Lung (tissue), 11 donors: ENCODE measurements at regions not wholly inside any gene's neighbourhood (a gene's known extent, or its start where the extent isn't known, plus 50 kb on each side); places are given as distances from the start of the nearest gene placed in this dataset.

ENCODE experiments used
- ATAC-seq: fragments of 200-7000 bp; cut with Tn5 transposase; one replicate; pipeline ENCODE4 v1.9.1; 2020; ENCODE audit warnings: moderate number of reproducible peaks; ENCODE audit not compliant: insufficient read depth, low FRiP score
- DNase-seq, 3 donors: peaks; one replicate each; pipeline ENCODE4 v3.0.0-alpha.2; 2013 to 2017
- H3K27ac ChIP-seq, 2 donors: one replicate each; pipeline ENCODE4 v1.5.1; 2013; ENCODE audit warnings: mild to moderate bottlenecking in 2 of 2, moderate library complexity in 2 of 2, control low read depth in 1 of 2, inconsistent platforms in 1 of 2, low read depth in 1 of 2, low read length in 1 of 2
- H3K27me3 ChIP-seq, 3 donors: one replicate each; pipeline ENCODE4 v1.5.1; 2013; ENCODE audit warnings: low read length in 2 of 3; ENCODE audit not compliant: control insufficient read depth in 3 of 3, insufficient read depth in 3 of 3
- H3K36me3 ChIP-seq, 4 donors: one replicate each; pipeline ENCODE4 v1.5.1; 2013; ENCODE audit warnings: low read length in 4 of 4, mild to moderate bottlenecking in 1 of 4, moderate library complexity in 1 of 4; ENCODE audit not compliant: control insufficient read depth in 4 of 4, insufficient read depth in 4 of 4
- H3K4me1 ChIP-seq, 5 donors: one replicate each; pipeline ENCODE4 v1.5.1; 2013; ENCODE audit warnings: low read length in 5 of 5, mild to moderate bottlenecking in 2 of 5, moderate library complexity in 1 of 5; ENCODE audit not compliant: control insufficient read depth in 5 of 5, insufficient read depth in 5 of 5
- H3K4me3 ChIP-seq: one replicate; pipeline ENCODE4 v1.5.1; 2013; ENCODE audit warnings: mild to moderate bottlenecking, control low read depth, moderate library complexity
- H3K9ac ChIP-seq, 2 donors: one replicate each; pipeline ENCODE4 v1.5.1; 2013; ENCODE audit warnings: low read length in 2 of 2, control low read depth in 1 of 2; ENCODE audit not compliant: insufficient read depth in 1 of 2
- H3K9me3 ChIP-seq, 4 donors: one replicate each; pipeline ENCODE4 v1.5.1; 2013; ENCODE audit warnings: low read length in 3 of 4, mild to moderate bottlenecking in 1 of 4, moderate library complexity in 1 of 4; ENCODE audit not compliant: control insufficient read depth in 4 of 4, insufficient read depth in 3 of 4
- CTCF ChIP-seq: IDR thresholded peaks from 2 replicates; pipeline ENCODE4 v1.5.1; 2012; ENCODE audit warnings: mild to moderate bottlenecking; ENCODE audit errors: control extremely low read depth, extremely low read depth
- WGBS, 2 donors: extraction: QIAGEN DNeasy Blood & Tissue Kit; methylation state at CpG; one replicate each; pipeline ENCODE4 v1.1.7; 2013; 5-methylcytosine and 5-hydroxymethylcytosine counted together
- donor health status: control.
- donor health status: control.
- donor health status: Bipolar disorder and iron deficiency.
- donor health status: healthy.
- donor health status: DM: yes; HTN: yes; CAD: no.

GRCh38 chr16:82345318-82345717, 175.3 kb upstream of the MPHOSPH6 start:
- Histone ChIP-seq H3K27ac (no peak overlapping the region), H3K9ac (no peak overlapping the region), H3K4me3 (no peak overlapping the region), H3K27me3 (no peaks in the 10 kb centered on the region), H3K36me3 (no peaks in the 10 kb centered on the region), H3K9me3 (peaks cover 0 to 5% (median under 1%) of the 10 kb centered on the region in 4 donors), H3K4me1 (no peaks in the 10 kb centered on the region)
- no peak for DNase-seq
- no peak for ATAC-seq
- WGBS, 2 donors, result 87 to 88% methylated on average over 2 of the region's 2 CpGs
- no peak for TF ChIP-seq CTCF

- no peaks in the 10 kb centered on the region for H3K36me3 ChIP-seq
- no peak overlapping the region for H3K27ac ChIP-seq
- H3K9ac ChIP-seq, result no peak overlapping the region
- ATAC-seq (no peak), DNase-seq (peak in 1 of 3 donors; percentile 34)
- WGBS, 2 donors, result 29 to 52% methylated on average over 4 of the region's 4 CpGs
- no peaks in the 10 kb centered on the region for H3K4me1 ChIP-seq
- H3K4me3 ChIP-seq, result no peak overlapping the region
- peak; percentile 14 for TF ChIP-seq CTCF
- H3K9me3 ChIP-seq, result peaks cover 0 to 5% (median under 1%) of the 10 kb centered on the region in 4 donors
- no peaks in the 10 kb centered on the region for H3K27me3 ChIP-seq
Measured at GRCh38 chr16:82344157-82344556, 174.1 kb upstream of the MPHOSPH6 start.

- Histone ChIP-seq H3K27ac (no peak overlapping the region), H3K36me3 (no peaks in the 10 kb centered on the region), H3K9me3 (peaks cover 0 to 5% (median under 1%) of the 10 kb centered on the region in 4 donors), H3K4me1 (peaks cover 0 to 11% (median 0%) of the 10 kb centered on the region in 5 donors), H3K9ac (no peak overlapping the region), H3K4me3 (no peak overlapping the region), H3K27me3 (no peaks in the 10 kb centered on the region)
- no peak for ATAC-seq
- DNase-seq, result no peak
- 84 to 85% methylated on average over 4 of the region's 4 CpGs for WGBS, 2 donors
- TF ChIP-seq CTCF, result no peak
Measured at GRCh38 chr16:82341146-82341669, 171.2 kb upstream of the MPHOSPH6 start.

GRCh38 chr16:82340531-82340930, 170.5 kb upstream of the MPHOSPH6 start:
- Histone ChIP-seq H3K9me3 (peaks cover 0 to 5% (median under 1%) of the 10 kb centered on the region in 4 donors), H3K27me3 (no peaks in the 10 kb centered on the region), H3K4me1 (peaks cover 0 to 11% (median 0%) of the 10 kb centered on the region in 5 donors), H3K9ac (no peak overlapping the region), H3K27ac (no peak overlapping the region), H3K36me3 (no peaks in the 10 kb centered on the region), H3K4me3 (no peak overlapping the region)
- ATAC-seq (no peak), DNase-seq (no peak)
- WGBS, 2 donors, result 49 to 57% methylated on average over 4 of the region's 4 CpGs
- no peak for TF ChIP-seq CTCF
